Esophagus squamous epithelium (tissue), 4 donors: ENCODE measurements at regions not wholly inside any gene's neighbourhood (a gene's known extent, or its start where the extent isn't known, plus 50 kb on each side); places are given as distances from the start of the nearest gene placed in this dataset.

Source experiments
- POLR2A ChIP-seq, 4 donors: fragments of 450-650 bp; IDR thresholded peaks; one replicate each; pipeline ENCODE4 v1.6.1; 2017; ENCODE audit warnings: antibody characterized with exemption in 4 of 4, mild to moderate bottlenecking in 4 of 4, moderate library complexity in 3 of 4
- TF ChIP-seq, protein P1 (sequence below), 6 experiments: fragments of 450-650 bp in 4 of 6; fragments of 200-600 bp in 2 of 6; sonication (generic) in 2 of 6; IDR thresholded peaks; one replicate each; pipeline ENCODE4 v1.5.1; 2016 to 2019; ENCODE audit warnings: antibody characterized with exemption in 6 of 6, mild to moderate bottlenecking in 4 of 6, moderate library complexity in 4 of 6

DNA sequence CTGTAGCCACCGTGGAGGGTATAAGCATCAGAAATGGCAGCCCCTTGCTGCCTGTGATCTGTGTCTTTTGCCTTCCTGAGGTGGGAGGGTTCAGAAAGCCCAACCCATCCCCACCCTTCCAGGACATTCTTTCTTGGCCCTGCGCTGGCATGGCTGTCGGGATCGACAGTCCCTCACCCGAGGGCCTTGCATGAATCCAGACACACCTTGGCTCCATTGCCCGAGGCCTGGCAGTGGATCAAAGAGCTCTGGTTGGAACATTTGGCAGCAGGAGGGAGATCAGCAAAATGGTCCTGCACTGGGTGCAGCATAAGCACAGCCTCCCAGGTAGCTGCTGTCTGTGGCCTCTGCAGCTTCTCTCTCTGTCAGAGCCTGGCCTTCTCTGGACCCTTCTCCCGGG lies 246.6 kb upstream of the MAF start:
- TF ChIP-seq, protein P1, sequence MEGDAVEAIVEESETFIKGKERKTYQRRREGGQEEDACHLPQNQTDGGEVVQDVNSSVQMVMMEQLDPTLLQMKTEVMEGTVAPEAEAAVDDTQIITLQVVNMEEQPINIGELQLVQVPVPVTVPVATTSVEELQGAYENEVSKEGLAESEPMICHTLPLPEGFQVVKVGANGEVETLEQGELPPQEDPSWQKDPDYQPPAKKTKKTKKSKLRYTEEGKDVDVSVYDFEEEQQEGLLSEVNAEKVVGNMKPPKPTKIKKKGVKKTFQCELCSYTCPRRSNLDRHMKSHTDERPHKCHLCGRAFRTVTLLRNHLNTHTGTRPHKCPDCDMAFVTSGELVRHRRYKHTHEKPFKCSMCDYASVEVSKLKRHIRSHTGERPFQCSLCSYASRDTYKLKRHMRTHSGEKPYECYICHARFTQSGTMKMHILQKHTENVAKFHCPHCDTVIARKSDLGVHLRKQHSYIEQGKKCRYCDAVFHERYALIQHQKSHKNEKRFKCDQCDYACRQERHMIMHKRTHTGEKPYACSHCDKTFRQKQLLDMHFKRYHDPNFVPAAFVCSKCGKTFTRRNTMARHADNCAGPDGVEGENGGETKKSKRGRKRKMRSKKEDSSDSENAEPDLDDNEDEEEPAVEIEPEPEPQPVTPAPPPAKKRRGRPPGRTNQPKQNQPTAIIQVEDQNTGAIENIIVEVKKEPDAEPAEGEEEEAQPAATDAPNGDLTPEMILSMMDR (IDR thresholded peaks at IDR 0.05), result no peak
- no peak for TF ChIP-seq POLR2A (IDR thresholded peaks at IDR 0.05)
